Activated naive CD4-positive, alpha-beta T cell treated with anti-CD3 and anti-CD28 coated beads, Interleukin-2, amount 10 ng/mL, durations not matched to agents 7 days and 5 days (primary cell): ENCODE measurements at regions not wholly inside any gene's neighbourhood (a gene's known extent, or its start where the extent isn't known, plus 50 kb on each side); places are given as distances from the start of the nearest gene placed in this dataset.

Source experiments
- CTCF ChIA-PET: fragments of 350-600 bp; sonication (Branson Sonifier 250); formaldehyde crosslinking; loops from one replicate; lab custom pipeline; 2021; ENCODE audit warnings: antibody characterized with exemption; lab: Charles Lee
- DNase-seq: peaks from one replicate; pipeline ENCODE4 v3.0.0-alpha.2; 2020
- H3K27ac Mint-ChIP-seq: one replicate; pipeline ENCODE4 v1.8.0; 2021; ENCODE audit warnings: mild to moderate bottlenecking, moderate library complexity, mixed read lengths
- H3K27me3 Mint-ChIP-seq: one replicate; pipeline ENCODE4 v1.8.0; 2021; ENCODE audit warnings: mild to moderate bottlenecking, mixed read lengths
- H3K36me3 Mint-ChIP-seq: one replicate; pipeline ENCODE4 v1.8.0; 2021; ENCODE audit warnings: mixed read lengths
- H3K4me1 Mint-ChIP-seq: one replicate; pipeline ENCODE4 v1.8.0; 2021; ENCODE audit warnings: mixed read lengths
- H3K4me3 Mint-ChIP-seq: one replicate; pipeline ENCODE4 v1.8.0; 2021; ENCODE audit warnings: mild to moderate bottlenecking, moderate library complexity, mixed read lengths
- H3K9me3 Mint-ChIP-seq: one replicate; pipeline ENCODE4 v1.8.0; 2021; ENCODE audit warnings: mixed read lengths

GRCh38 chr17:73989671-73990070 lies 213.8 kb upstream of the RPL38 start:
- H3K4me3 Mint-ChIP-seq: no peak overlapping the region
- CTCF ChIA-PET: no interaction called here
- H3K27ac Mint-ChIP-seq: no peak overlapping the region

GRCh38 chr17:73990290-73990689 lies 213.2 kb upstream of the RPL38 start:
- Mint-ChIP-seq H3K36me3 (no peaks in the 10 kb centered on the region), H3K27me3 (peaks cover 15% of the 10 kb centered on the region), H3K27ac (no peak overlapping the region), H3K4me3 (no peak overlapping the region), H3K9me3 (no peaks in the 10 kb centered on the region), H3K4me1 (no peaks in the 10 kb centered on the region)
- CTCF ChIA-PET: no interaction called here
- DNase-seq: no peak

More at GRCh38 chr17:73989671-73990070, 213.8 kb upstream of the RPL38 start:
- Mint-ChIP-seq H3K9me3 (no peaks in the 10 kb centered on the region), H3K27me3 (peaks cover 12% of the 10 kb centered on the region), H3K36me3 (no peaks in the 10 kb centered on the region), H3K4me1 (peaks cover 4% of the 10 kb centered on the region)
- DNase-seq: no peak

- H3K27ac Mint-ChIP-seq: no peak overlapping the region
- H3K4me3 Mint-ChIP-seq: no peak overlapping the region
- H3K27me3 Mint-ChIP-seq: peaks cover 15% of the 10 kb centered on the region
- DNase-seq: no peak
- H3K36me3 Mint-ChIP-seq: no peaks in the 10 kb centered on the region
- no peaks in the 10 kb centered on the region for H3K4me1 Mint-ChIP-seq
- CTCF ChIA-PET: interaction anchor here (1.1 kb wide), 1 partner anchor 562 kb away, joined by 4 read pairs; no protein-coding TSS in a partner anchor
- no peaks in the 10 kb centered on the region for H3K9me3 Mint-ChIP-seq
These were observed 212.2 kb upstream of the RPL38 start for GRCh38 chr17:73991260-73991659.

DNA sequence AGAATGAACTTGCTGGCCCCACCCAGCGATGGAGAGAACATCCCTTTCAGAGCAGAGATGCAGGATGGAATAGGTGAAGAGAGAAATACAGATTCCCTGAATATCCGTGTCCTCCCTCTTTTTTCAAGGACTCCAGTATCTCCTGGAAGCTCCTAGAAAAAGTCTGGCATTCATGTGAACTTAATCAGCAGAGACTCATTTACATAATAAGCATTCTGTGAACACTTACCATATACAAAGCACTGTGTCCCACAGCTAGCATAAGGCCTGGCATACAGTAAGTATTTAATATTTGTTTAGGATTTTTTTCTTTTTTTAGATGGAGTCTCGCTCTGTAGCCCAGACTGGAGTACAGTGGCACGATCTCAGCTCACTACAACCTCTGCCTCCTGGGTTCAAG lies 208.5 kb upstream of the RPL38 start:
- Mint-ChIP-seq H3K27me3 (peaks cover 23% of the 10 kb centered on the region), H3K36me3 (no peaks in the 10 kb centered on the region), H3K4me1 (no peaks in the 10 kb centered on the region), H3K4me3 (no peak overlapping the region), H3K27ac (no peak overlapping the region), H3K9me3 (no peaks in the 10 kb centered on the region)
- no peak for DNase-seq
- CTCF ChIA-PET: interaction anchor here (1.0 kb wide), 1 partner anchor 14 kb away, joined by 3 read pairs; no protein-coding TSS in a partner anchor

DNA sequence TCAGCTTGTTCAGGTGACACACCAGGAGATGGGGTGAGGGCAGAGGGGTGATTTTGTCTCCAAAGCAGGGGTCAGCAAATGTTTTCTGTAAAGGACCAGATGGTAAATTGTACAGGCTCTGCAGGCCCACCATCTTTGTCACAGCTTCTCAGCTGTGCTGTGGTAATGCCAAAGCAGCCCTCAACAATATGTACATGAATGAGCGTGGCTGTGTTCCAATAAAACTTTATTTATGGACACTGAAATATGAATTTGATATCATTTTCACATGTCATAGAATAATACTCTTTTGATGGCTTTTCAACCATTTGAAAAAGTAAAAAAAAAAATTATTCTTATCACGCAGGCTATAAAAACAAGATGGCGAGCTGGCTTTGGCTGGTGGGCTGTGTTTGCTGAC lies 206.4 kb upstream of the RPL38 start:
- Mint-ChIP-seq H3K27me3 (peaks cover 28% of the 10 kb centered on the region), H3K9me3 (no peaks in the 10 kb centered on the region), H3K36me3 (no peaks in the 10 kb centered on the region), H3K4me3 (no peak overlapping the region), H3K4me1 (no peaks in the 10 kb centered on the region), H3K27ac (no peak overlapping the region)
- DNase-seq: no peak
- CTCF ChIA-PET: interaction anchor here (1.1 to 3.6 kb wide), 4 partner anchors 9 to 223 kb away, joined by 3 to 27 read pairs (median 4); no protein-coding TSS in a partner anchor

DNA sequence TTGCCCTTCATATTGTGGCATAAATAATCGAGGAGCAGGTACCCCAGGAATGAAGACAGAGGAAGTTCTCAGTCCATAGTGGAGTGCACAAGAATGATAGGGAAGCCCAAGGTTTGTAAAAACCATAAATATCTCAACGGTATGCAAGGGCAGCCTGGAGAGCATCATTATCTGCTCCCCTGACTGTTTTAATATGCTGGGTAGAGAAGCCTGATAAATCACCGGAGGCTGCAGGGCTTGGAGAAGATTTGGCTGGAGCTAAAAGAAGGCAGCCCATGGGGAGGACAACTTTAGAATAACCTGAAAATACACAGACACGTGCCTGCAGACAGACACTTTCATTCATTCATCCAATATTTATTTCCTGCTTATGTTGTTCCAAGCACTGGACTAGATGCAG lies 205.2 kb upstream of the RPL38 start:
- Mint-ChIP-seq H3K9me3 (no peaks in the 10 kb centered on the region), H3K27me3 (peaks cover 31% of the 10 kb centered on the region), H3K27ac (no peak overlapping the region), H3K4me1 (no peaks in the 10 kb centered on the region), H3K36me3 (no peaks in the 10 kb centered on the region), H3K4me3 (no peak overlapping the region)
- no peak for DNase-seq
- CTCF ChIA-PET: interaction anchor here (0.9 to 3.6 kb wide), 5 partner anchors 11 to 569 kb away, joined by 3 to 27 read pairs (median 3); no protein-coding TSS in a partner anchor

DNA sequence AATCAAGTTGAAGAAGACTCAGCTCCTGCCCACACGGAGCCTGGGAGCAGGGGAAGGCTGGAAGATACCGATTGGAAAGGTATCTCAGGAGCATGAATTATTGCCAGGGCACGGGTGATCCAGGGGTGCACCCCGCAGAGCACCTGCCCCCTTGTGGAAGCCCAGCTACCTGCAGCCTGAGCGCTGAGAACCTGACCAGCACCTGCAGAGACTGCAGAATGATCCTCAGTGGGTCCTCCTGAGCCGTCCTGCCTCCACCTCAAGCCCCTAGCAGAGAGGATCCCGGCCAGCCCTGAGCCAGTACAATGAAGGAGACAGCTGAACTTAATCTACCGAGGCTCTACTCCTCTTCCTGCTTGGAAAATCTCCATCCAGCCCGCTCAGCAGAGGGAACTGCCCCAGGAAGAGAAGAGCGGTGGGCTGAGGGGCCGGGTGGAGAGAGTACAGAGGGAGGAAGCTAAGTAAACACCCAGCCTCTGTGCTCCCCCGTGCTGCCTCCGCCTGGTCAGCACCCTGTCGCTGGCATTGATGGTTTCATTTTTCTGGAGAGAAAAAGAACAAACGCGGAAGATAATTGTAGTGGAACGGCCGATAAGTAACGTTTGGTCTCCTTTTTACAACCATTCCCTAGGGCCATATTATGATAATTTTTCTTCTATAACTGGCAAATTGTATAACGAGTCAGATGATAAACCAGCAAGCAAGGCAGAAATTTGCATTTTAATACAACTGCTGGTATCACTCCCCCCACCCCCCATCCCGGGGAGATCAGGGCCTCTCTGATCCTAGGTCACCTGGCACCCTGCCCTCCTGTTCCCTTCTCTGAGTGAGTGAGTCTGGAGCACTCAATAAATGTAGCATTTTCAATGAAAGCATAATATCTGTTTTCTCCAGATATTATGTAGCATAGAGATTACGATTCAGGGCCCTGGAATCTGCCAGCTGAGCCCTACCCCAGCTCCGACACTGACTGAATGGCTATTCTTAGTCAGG lies 204.5 kb upstream of the RPL38 start:
- no peak overlapping the region for H3K4me3 Mint-ChIP-seq
- H3K4me1 Mint-ChIP-seq: no peaks in the 10 kb centered on the region
- no peak overlapping the region for H3K27ac Mint-ChIP-seq
- CTCF ChIA-PET: interaction anchor here (0.6 to 3.6 kb wide), 6 partner anchors 11 to 582 kb away, joined by 3 to 27 read pairs (median 3); no protein-coding TSS in a partner anchor
- H3K9me3 Mint-ChIP-seq: no peaks in the 10 kb centered on the region
- H3K36me3 Mint-ChIP-seq: no peaks in the 10 kb centered on the region
- H3K27me3 Mint-ChIP-seq: peaks cover 34% of the 10 kb centered on the region
- peak; percentile 80 for DNase-seq

DNA sequence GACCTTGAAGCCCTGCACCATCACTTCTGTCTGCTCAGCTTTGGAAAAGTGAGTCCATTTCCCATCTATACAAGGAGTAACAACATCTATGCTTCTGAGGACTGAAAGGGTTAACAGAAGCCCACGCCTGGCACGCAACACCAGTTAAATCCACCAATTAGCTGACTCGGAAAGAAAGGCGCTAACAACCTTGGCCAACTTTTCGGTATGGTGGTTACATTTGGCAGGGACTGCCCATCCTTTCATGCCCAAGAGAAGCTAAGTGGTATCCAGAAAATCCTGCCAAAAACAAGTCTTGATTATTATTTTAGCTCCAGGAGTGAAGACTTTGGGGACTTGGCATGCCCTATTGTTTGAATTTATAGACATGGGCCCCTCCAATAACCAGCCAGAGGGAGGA lies 202.3 kb upstream of the RPL38 start:
- CTCF ChIA-PET: no interaction called here
- Mint-ChIP-seq H3K4me1 (no peaks in the 10 kb centered on the region), H3K27me3 (peaks cover 50% of the 10 kb centered on the region), H3K9me3 (no peaks in the 10 kb centered on the region), H3K27ac (no peak overlapping the region), H3K4me3 (no peak overlapping the region), H3K36me3 (no peaks in the 10 kb centered on the region)
- DNase-seq: no peak

DNA sequence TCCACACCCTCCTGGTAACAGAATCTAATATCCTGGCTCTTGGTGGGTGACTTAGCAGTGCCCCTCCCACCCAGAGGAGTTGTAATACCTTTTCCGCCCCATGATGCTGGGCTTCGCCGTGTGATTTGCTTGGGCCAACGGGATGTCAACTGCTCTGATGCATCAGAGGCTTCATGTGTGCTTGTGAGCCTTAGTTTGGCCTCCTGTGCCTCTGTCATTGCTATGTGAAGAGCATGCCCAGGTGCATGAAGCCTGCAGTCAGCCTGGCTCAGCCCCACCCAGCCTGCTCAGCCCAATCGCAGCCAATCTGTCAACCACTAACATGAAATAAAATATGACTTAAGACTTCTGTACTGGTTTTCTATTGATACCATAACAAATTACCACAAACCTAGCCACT lies 201.2 kb upstream of the RPL38 start:
- Mint-ChIP-seq H3K27me3 (peaks cover 51% of the 10 kb centered on the region), H3K4me1 (no peaks in the 10 kb centered on the region), H3K4me3 (no peak overlapping the region), H3K27ac (no peak overlapping the region), H3K9me3 (no peaks in the 10 kb centered on the region), H3K36me3 (no peaks in the 10 kb centered on the region)
- no peak for DNase-seq
- CTCF ChIA-PET: no interaction called here

- CTCF ChIA-PET: no interaction called here
- no peaks in the 10 kb centered on the region for H3K9me3 Mint-ChIP-seq
- no peak for DNase-seq
- no peak overlapping the region for H3K4me3 Mint-ChIP-seq
- no peaks in the 10 kb centered on the region for H3K36me3 Mint-ChIP-seq
- H3K4me1 Mint-ChIP-seq: peaks cover 8% of the 10 kb centered on the region
- peaks cover 59% of the 10 kb centered on the region for H3K27me3 Mint-ChIP-seq
- H3K27ac Mint-ChIP-seq: no peak overlapping the region
These were observed 199.4 kb upstream of the RPL38 start for GRCh38 chr17:74004056-74004455.

DNA sequence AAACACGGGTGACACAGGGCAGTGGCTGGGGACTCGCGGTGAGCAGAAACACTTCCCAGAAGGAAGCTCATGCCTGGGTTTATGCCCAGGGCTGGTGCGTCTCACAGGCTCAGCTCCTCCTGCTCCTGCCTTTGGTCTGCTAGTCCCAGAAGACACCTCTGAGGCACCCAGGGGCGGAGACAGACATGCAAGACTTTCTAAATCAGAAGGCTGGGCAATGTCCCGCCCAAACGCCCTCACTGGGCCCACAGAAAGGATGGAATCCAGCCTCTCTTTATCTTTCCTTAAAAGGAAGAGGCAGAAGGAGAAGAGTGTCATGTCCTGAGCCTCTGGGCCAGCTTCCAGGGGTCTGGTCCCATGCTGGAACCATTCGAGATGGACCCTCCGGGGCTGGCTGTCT lies 197.7 kb upstream of the RPL38 start:
- no peak for DNase-seq
- Mint-ChIP-seq H3K4me1 (peaks cover 13% of the 10 kb centered on the region), H3K9me3 (no peaks in the 10 kb centered on the region), H3K27ac (no peak overlapping the region), H3K36me3 (no peaks in the 10 kb centered on the region), H3K27me3 (peaks cover 59% of the 10 kb centered on the region), H3K4me3 (no peak overlapping the region)
- CTCF ChIA-PET: interaction anchor here (1.0 kb wide), 1 partner anchor 9 kb away, joined by 3 read pairs; no protein-coding TSS in a partner anchor

- Mint-ChIP-seq H3K36me3 (no peaks in the 10 kb centered on the region), H3K27ac (no peak overlapping the region), H3K27me3 (peaks cover 59% of the 10 kb centered on the region), H3K4me3 (no peak overlapping the region), H3K9me3 (no peaks in the 10 kb centered on the region), H3K4me1 (peaks cover 19% of the 10 kb centered on the region)
- no peak for DNase-seq
- CTCF ChIA-PET: no interaction called here
These were observed 197.1 kb upstream of the RPL38 start for GRCh38 chr17:74006371-74006770.

DNA sequence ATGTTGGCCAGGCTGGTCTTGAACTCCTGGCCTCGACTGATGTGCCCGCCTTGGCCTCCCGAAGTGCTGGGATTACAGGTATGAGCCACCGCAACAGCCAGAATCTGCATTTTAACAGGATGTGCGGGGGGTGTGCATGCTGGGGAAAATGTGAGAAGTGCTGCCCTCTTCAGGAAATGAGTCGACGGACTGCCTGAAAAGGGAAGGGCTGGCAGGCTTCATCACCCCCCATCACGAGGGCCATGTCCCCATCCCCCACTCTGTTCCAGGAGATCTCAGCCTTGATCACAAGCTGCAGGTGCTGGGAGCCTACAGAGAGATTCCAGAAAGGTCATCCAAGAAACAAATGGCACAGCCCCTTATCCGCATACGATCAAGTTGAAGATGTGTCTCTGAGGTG lies 195.3 kb upstream of the RPL38 start:
- peaks cover 58% of the 10 kb centered on the region for H3K27me3 Mint-ChIP-seq
- H3K4me3 Mint-ChIP-seq: no peak overlapping the region
- peaks cover 34% of the 10 kb centered on the region for H3K4me1 Mint-ChIP-seq
- H3K36me3 Mint-ChIP-seq: no peaks in the 10 kb centered on the region
- no peak overlapping the region for H3K27ac Mint-ChIP-seq
- H3K9me3 Mint-ChIP-seq: no peaks in the 10 kb centered on the region
- CTCF ChIA-PET: interaction anchor here (5.3 kb wide), 1 partner anchor 9 kb away, joined by 27 read pairs; no protein-coding TSS in a partner anchor
- DNase-seq: peak; percentile 58

GRCh38 chr17:74009056-74009625 lies 194.3 kb upstream of the RPL38 start:
- no peak for DNase-seq
- Mint-ChIP-seq H3K36me3 (no peaks in the 10 kb centered on the region), H3K27me3 (peaks cover 63% of the 10 kb centered on the region), H3K27ac (no peak overlapping the region), H3K4me1 (peaks cover 44% of the 10 kb centered on the region), H3K4me3 (no peak overlapping the region), H3K9me3 (no peaks in the 10 kb centered on the region)
- CTCF ChIA-PET: interaction anchor here (0.7 to 5.3 kb wide), 3 partner anchors 10 to 50 kb away, joined by 3 to 27 read pairs (median 3); no protein-coding TSS in a partner anchor
